GM19328 (cell line): ENCODE measurements at regions not wholly inside any gene's neighbourhood (a gene's known extent, or its start where the extent isn't known, plus 50 kb on each side); places are given as distances from the start of the nearest gene placed in this dataset.

ENCODE experiments used
- ATAC-seq: cut with Tn5 transposase; IDR thresholded peaks from one replicate; pipeline ENCODE4 v1.9.1; 2021; ENCODE audit warnings: mild to moderate bottlenecking, moderate library complexity; ENCODE audit not compliant: unreplicated experiment

DNA sequence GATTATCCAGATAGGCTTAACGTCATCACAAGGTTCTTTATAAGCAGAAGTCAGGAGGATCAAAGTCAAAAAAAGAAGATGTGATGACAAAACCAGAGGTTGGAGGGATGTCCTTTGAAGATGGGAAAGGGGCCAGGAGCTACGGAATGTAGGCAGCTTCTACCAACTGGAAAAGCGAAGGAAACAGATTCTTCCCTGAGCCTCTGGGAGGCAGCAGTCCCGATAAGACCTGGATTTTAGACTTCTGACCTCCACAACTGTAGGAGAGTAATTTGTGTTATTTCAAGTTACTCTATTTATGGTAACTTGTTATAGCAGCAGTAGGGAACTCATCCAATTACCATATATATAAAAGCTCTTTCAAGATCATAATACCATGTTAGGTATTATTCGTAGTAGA lies 98.8 kb upstream of the MYCBP2 start:
- no peak for ATAC-seq

GRCh38 chr13:77423296-77423695 lies 96.4 kb upstream of the MYCBP2 start:
- no peak for ATAC-seq

DNA sequence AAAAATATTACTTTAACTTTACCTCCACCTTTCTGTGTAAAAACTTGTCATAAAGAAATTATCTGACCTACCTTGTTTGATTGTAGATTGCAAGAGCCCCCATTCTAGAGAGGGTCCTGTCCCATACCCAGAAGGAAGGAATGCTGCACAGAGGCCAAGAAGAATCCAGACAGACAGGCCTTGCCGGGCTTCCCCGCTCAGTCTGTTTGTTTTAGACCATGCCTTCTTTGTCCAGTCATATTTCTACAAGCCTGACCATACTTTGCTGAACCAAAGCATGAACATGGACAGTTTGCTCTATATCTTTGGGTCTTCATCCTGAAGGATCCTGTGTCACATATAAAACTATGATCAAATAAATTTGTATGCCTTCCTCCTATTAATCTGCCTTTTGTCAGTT lies 95.8 kb upstream of the MYCBP2 start:
- no peak for ATAC-seq

GRCh38 chr13:77417897-77418296 lies 91.0 kb upstream of the MYCBP2 start:
- no peak for ATAC-seq

DNA sequence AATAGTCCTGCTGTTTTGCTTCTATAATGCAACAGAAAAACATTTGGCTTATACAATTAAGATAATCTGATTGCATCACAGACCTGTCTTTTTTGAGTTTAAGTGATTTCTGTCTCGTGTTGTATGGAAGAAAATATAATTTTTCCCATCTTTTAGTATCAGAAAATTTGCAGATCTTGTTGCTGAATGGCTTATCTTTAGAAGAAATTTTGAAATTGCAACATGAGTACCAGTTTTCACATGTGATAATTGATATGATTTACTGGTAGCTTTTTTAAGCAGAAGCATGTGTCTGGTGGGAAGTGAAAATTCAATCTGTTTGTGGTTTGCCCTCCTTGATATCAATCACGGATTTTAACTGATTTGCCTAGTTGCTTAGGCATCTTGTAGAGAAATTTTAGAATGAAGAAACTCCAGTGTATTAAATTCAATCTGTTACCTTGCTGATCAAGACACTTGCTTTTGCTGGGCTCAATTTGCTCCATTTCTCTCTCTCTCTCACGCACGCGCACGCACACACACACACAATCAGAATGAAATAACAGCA lies 89.8 kb upstream of the MYCBP2 start:
- ATAC-seq: no peak

GRCh38 chr13:77415253-77416071 lies 88.6 kb upstream of the MYCBP2 start:
- ATAC-seq: peak; percentile 78

- ATAC-seq: no peak
Measured at GRCh38 chr13:77412860-77413259, 86.0 kb upstream of the MYCBP2 start.

DNA sequence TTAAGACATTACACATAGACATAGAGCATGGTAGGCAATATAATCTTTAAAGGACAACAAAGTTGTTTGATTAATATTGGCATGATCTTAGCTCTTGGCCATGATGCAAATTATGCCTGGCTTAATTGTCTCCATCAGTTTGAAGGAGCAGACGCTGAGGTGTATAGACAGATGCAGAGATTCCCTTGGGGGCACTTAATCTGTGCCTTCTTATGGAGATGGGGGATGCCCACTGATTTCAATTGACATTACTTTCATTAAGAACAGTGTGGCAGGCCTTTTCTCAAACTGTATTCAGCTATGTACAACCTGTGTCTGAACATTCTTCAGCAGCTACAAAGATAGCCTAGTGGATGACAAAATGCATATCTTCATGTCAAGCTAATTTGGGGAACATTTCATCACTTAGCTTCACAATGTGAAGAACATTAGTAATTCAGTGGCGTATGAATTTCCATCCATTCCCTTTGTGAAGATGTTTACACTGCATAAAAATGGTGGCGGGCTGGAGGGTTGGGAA lies 85.3 kb upstream of the MYCBP2 start:
- ATAC-seq: no peak

GRCh38 chr13:77409412-77409811 lies 82.5 kb upstream of the MYCBP2 start:
- no peak for ATAC-seq

DNA sequence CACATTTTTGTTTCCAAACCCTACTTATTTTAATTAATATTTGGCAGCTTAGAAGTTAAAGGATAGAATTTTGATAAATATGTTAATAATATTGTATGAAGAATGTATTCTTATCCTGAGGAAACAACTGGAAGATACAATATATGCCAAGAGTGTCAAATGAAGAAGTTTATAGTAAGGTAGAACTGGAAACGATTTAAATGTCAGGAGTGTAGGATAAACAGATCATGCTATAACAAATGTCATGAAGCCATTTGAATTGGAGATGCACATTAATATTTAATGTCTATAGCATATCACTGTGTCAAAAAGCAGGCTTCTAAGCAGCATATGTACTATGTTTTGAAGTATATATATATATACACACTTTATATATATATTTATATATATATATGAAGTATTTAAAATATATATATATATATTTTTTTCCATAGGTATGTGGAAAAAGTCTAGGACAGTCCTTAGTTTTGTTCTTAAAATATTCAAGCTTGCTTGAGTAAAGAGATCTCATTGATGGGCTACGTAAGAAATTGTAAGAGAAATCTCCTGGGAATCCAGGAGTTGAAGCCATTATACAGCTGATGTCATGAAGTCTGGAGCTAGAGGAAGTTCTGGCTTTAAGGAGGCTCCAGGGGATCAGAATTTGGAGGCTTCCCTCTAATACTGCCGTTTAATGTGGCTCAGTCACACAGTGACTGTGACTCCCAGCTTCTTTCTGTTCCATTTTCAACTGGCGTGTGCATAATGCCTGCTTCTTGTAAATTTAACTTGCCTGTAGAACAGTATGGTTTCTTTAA lies 79.9 kb upstream of the MYCBP2 start:
- no peak for ATAC-seq

GRCh38 chr13:77398825-77399620 lies 72.1 kb upstream of the MYCBP2 start:
- ATAC-seq: no peak

- no peak for ATAC-seq
Measured at GRCh38 chr13:77397636-77398035, 70.7 kb upstream of the MYCBP2 start.

DNA sequence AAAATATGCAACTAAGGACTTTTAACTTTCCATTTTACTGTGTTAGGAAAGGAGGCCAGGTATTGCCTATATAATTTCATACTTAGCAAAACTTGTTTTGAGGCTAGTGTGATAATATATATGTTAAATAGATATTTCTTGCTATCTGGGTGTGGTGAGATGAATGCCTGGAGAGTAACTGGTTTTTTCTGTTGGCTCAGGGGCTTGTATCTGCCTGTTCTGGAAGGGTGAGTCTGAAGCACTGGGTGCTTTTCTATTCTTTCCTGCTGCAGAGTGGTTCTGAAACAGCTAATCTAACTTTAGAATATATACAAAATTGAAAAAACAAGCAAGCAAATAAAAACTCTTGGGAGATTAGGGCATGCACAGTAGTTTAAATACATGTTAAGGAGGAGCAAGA lies 64.6 kb upstream of the MYCBP2 start:
- ATAC-seq: no peak

DNA sequence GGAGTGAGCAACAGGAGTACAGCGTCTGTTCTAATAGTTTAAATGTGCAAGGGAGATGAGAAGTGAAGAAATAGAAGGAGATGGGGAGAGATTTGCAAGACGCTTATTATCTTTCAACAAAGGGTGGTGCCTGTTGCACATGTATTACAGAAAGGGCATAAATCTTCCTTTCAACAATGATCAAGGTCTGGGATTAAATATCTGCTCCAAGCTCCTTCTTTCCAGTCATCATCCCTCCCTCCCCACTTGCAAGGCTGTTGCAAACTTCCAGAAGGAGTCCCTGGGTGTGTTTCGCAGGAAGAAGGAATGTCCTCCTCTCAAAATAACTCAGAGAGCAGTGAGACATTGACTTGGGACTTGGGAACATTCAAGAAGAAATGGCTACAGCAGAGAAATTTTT lies 63.5 kb upstream of the MYCBP2 start:
- no peak for ATAC-seq

DNA sequence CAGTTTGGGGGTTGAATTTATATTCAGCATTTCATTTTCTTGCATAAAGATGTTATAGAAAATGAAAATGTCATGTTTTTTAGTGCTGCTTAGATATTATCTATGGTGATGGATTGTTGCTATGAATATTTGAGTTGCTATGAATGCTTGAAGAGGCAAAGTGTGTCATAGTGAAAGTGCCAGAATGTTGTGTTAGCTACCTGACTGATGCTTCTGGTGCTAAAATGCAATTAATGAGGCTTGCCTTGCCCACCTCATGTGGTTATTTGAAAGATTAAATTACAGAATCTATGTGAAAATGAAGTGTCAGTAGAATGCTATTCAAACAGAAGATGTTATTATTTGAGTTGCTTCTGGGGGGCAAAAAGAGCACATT lies 62.7 kb upstream of the MYCBP2 start:
- no peak for ATAC-seq

DNA sequence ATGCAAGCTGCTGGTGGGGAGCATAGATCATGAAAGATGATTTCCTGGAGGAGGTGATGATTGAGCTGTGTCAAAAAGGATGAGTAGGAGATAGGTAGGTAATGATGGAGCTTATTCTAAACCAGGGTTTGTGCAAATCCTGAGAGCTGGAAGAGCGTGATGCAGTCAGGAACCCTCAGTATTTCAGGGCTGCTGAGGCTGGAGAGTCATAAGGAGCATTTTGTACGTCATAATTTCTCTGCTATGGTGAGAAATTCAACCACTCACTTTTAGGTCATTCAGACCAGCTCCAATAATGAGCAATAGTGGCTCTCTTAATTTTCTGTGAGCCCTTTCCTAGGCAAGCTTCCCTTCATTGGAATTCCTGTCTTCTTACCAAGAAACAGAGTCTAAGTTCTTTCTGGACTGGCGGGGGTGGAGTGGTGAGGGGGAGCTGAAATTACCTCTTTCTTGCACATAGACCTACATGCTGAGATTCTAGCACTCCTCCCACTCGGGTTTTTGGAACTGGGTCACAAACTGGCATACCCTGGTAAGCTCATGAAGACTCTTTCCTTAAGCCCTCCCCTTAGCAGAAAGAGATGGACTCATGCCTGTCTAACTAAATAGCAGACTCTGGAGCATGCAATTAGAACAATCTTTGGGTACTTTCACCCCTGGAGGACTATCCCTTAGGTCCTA lies 62.2 kb upstream of the MYCBP2 start:
- no peak for ATAC-seq

DNA sequence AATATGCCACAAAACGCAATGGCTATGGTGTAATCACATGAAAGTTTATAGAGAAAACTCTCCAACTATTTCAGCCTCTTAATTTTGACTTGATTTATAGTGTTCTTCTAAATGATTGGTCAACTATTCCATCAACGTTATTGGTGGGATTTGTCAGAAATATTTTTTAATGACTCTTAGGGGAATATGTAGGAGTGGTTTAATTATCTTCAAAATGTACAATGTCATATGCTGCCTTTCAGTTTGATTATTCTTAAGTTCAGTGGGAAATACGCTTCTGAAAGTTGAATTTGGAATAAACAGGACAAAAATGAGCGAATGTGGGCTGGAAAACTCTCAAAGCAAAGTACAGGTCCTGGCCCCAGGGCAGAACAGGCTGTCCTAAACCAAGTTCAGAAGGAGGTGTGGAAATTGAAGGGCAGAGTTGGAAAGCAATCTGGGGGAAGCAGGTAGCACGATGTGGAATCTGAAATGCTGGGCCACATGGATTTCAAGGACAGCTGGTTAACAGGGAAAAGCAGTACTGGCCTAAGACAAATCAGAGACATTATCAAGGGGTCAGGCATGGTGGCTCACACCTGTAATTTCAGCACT lies 60.8 kb upstream of the MYCBP2 start:
- no peak for ATAC-seq

DNA sequence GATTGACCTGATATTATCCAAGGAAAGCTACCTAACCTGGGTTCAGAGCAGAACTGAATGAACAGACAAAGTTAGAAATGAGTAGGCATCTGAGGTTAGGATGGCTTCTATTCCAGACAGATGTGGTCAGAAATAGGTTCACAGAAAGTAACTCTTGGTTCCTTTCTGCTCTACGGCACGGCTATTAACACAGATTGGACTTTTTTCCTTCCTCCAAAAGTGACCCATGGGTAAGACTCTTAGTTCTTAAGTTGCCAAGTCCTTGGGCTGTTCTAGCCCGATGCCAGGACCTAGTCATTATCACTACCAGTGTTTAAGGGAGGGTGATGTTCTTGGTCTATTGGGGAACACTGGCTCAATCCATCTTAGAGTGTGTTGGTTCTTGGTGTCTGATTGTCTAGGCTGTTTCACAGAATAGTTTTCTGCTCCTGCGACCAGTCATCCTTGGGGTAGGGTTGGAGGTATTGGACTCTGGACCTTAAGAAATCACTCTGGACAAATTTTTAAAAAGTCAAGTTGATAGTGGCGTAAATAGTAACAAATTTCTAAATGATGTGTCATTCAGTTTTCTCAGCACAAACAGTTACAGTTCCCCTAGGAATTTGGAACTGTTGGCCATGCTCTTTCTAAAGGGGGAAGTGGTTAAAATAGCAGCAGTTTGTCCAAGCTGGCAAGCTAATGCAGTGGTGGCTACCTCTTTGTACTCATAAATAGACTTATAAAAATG lies 60.1 kb upstream of the MYCBP2 start:
- peak; percentile 39 for ATAC-seq

DNA sequence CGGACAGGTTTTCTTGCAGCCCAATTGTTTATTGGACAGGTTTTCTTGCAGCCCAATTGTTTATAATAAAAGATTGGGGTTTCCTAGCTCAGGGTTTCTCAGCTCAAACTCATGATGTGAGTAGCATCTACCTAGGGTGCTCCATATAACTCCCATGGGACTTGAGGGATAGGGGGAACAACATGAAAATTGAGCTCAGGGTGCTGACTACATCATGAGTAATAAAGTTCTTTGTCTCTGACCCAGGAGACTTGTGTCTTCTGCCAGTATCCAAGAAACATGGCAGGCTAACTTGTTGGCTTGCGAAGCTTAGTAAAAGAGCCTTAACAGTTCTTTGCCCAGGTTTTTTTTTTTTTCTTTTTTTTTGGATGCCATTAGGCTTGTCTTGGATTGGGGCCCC lies 59.2 kb upstream of the MYCBP2 start:
- ATAC-seq: no peak
